ENCODE measurements at regions not wholly inside any gene's neighbourhood (a gene's known extent, or its start where the extent isn't known, plus 50 kb on each side); places are given as distances from the start of the nearest gene placed in this dataset.
"Not testable (repeated sequence)": the region's sequence is repeated elsewhere in the genome, so short reads cannot be mapped to it uniquely, and the experiment has no call there.

DNA sequence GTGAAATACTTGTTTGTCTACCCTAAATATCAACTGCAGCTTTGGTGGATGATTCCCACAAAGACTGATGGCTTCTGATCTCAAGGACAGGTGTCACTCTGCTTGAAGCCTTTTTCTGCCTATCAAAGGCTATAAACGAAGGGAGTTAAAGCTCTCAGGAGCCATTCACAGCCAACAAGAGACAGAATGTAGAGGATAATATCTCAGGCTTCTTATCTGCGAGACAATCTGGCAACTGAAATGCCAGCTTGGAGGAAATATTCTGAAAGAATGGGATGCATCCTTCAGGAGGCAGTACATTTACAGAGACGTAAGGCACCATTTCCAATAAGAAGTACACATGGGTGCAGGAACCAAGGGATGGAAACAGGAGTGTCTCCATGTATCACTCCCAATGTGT lies 549.4 kb downstream of the GPAM start:
- H3K79me2 ChIP-seq (ENCODE audit: insufficient read depth, low read depth), result no peaks in the 10 kb centered on the region
- no peaks in the 10 kb centered on the region for H3K4me1 ChIP-seq (ENCODE audit: low read depth, poor library complexity, severe bottlenecking)
- no peak overlapping the region for H3K4me3 ChIP-seq (IDR thresholded peaks at IDR 0.05; ENCODE audit: insufficient read depth, low read depth, low read length)
- no peak overlapping the region for H3K4me2 ChIP-seq
- no peaks in the 10 kb centered on the region for H4K20me1 ChIP-seq (ENCODE audit: insufficient read depth)
- TF ChIP-seq, protein P1, sequence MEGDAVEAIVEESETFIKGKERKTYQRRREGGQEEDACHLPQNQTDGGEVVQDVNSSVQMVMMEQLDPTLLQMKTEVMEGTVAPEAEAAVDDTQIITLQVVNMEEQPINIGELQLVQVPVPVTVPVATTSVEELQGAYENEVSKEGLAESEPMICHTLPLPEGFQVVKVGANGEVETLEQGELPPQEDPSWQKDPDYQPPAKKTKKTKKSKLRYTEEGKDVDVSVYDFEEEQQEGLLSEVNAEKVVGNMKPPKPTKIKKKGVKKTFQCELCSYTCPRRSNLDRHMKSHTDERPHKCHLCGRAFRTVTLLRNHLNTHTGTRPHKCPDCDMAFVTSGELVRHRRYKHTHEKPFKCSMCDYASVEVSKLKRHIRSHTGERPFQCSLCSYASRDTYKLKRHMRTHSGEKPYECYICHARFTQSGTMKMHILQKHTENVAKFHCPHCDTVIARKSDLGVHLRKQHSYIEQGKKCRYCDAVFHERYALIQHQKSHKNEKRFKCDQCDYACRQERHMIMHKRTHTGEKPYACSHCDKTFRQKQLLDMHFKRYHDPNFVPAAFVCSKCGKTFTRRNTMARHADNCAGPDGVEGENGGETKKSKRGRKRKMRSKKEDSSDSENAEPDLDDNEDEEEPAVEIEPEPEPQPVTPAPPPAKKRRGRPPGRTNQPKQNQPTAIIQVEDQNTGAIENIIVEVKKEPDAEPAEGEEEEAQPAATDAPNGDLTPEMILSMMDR (conservative IDR thresholded peaks at IDR 0.05; ENCODE audit: low read depth, low read length), result no peak
- no peak overlapping the region for H2AFZ ChIP-seq (ENCODE audit: low read depth)
- H3K27ac ChIP-seq, result no peak overlapping the region
- H3K9ac ChIP-seq, result no peak overlapping the region
- no peaks in the 10 kb centered on the region for H3K36me3 ChIP-seq (ENCODE audit: insufficient read depth)
- no peaks in the 10 kb centered on the region for H3K27me3 ChIP-seq (ENCODE audit: insufficient read depth, low read depth)

DNA sequence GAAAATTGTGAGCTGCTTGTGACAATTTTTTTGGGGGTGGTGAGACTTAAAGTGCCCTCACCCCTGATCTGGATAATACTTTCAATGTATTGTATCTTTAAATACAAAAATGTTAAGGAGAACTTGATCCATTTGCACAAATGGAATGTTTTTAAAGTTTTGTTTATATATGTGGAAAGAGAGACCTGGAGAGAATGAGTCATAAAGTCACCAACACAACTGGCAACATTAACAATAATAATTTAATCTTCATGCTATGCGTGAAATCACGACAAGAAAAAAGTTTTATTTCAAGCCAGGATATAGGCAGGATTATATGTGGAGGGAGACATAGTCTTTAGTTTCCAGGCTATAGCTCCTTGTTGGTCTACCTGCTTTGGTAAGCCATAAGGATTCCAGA lies 537.5 kb downstream of the GPAM start:
- H3K27ac ChIP-seq, result no peak overlapping the region
- H4K20me1 ChIP-seq (ENCODE audit: insufficient read depth), result no peaks in the 10 kb centered on the region
- H3K9ac ChIP-seq, result no peak overlapping the region
- no peak overlapping the region for H3K4me2 ChIP-seq
- no peak overlapping the region for H2AFZ ChIP-seq (ENCODE audit: low read depth)
- no peaks in the 10 kb centered on the region for H3K4me1 ChIP-seq (ENCODE audit: low read depth, poor library complexity, severe bottlenecking)
- H3K27me3 ChIP-seq (ENCODE audit: insufficient read depth, low read depth), result no peaks in the 10 kb centered on the region
- no peaks in the 10 kb centered on the region for H3K79me2 ChIP-seq (ENCODE audit: insufficient read depth, low read depth)
- no peak overlapping the region for H3K4me3 ChIP-seq (IDR thresholded peaks at IDR 0.05; ENCODE audit: insufficient read depth, low read depth, low read length)
- TF ChIP-seq, protein P1 (conservative IDR thresholded peaks at IDR 0.05; ENCODE audit: low read depth, low read length), result no peak
- H3K36me3 ChIP-seq (ENCODE audit: insufficient read depth), result no peaks in the 10 kb centered on the region

DNA sequence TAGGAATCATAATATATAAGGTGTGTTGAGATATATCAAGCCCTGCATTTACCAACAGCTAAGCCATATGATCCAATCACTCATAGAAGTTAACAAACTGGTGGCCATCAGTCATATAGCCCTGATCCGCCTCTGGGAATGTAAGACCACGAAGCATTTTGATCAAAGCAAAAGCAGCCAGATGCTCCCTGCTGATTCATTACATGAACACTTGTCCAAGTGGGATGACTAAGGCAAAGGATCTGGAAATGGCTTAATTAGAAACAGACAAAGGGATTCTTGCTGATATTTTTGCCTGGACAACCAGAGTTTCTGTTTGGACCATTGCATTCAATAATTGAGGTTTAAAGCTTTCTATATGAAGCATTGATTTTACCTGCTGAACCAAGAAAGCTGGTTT lies 535.5 kb downstream of the GPAM start:
- Histone ChIP-seq H3K4me1 (ENCODE audit: low read depth, poor library complexity, severe bottlenecking) (no peaks in the 10 kb centered on the region), H4K20me1 (ENCODE audit: insufficient read depth) (no peaks in the 10 kb centered on the region), H3K4me3 (IDR thresholded peaks at IDR 0.05; ENCODE audit: insufficient read depth, low read depth, low read length) (no peak overlapping the region), H2AFZ (ENCODE audit: low read depth) (no peak overlapping the region), H3K27ac (no peak overlapping the region), H3K79me2 (ENCODE audit: insufficient read depth, low read depth) (no peaks in the 10 kb centered on the region), H3K27me3 (ENCODE audit: insufficient read depth, low read depth) (no peaks in the 10 kb centered on the region), H3K4me2 (no peak overlapping the region), H3K36me3 (ENCODE audit: insufficient read depth) (no peaks in the 10 kb centered on the region), H3K9ac (no peak overlapping the region)
- TF ChIP-seq, protein P1 (conservative IDR thresholded peaks at IDR 0.05; ENCODE audit: low read depth, low read length), result no peak

DNA sequence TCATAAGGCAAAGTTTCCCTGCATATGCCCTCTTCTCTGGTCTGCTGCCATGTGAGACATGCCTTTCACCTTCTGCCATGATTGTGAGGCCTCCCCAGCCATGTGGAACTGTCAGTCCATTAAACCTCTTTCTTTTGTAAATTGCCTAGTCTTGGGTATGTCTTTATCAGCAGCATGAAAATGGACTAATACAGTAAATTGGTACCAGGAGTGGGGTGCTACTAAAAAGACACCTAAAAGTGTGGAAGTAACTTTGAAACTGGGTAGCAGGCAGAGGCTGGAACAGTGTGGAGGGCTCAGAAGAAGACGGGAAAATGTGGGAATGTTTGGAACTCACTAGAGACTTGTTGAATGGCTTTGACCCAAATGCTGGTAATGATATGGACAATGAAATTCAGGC lies 534.5 kb downstream of the GPAM start:
- H2AFZ ChIP-seq (ENCODE audit: low read depth), result not testable (repeated sequence)

DNA sequence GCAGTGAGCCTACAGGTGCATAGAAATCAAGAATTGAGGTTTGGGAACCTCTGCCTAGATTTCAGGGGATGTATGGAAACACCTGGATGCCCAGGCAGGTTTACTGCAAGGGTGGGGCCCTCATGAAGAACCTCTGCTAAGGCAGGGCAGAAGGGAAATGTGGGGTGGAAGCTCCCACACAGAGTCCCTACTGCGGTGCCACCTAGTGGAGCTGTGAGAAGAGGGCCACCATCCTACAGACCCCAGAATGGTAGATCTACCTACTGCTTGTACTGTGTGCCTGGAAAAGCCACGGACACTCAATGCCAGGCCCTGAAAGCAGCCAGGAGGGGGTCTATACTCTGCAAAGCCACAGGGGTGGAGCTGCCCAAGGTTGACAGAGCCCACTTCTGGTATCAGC lies 533.5 kb downstream of the GPAM start:
- Histone ChIP-seq H3K27me3 (ENCODE audit: insufficient read depth, low read depth) (no peaks in the 10 kb centered on the region), H3K4me1 (ENCODE audit: low read depth, poor library complexity, severe bottlenecking) (no peaks in the 10 kb centered on the region), H2AFZ (ENCODE audit: low read depth) (no peak overlapping the region), H3K9ac (no peak overlapping the region), H3K4me3 (IDR thresholded peaks at IDR 0.05; ENCODE audit: insufficient read depth, low read depth, low read length) (no peak overlapping the region), H4K20me1 (ENCODE audit: insufficient read depth) (no peaks in the 10 kb centered on the region), H3K27ac (no peak overlapping the region), H3K79me2 (ENCODE audit: insufficient read depth, low read depth) (no peaks in the 10 kb centered on the region), H3K4me2 (no peak overlapping the region), H3K36me3 (ENCODE audit: insufficient read depth) (no peaks in the 10 kb centered on the region)
- TF ChIP-seq, protein P1 (conservative IDR thresholded peaks at IDR 0.05; ENCODE audit: low read depth, low read length), result no peak

More for the DNA sequence above, 534.5 kb downstream of the GPAM start:
- H3K27ac ChIP-seq; H3K9ac ChIP-seq; H3K4me2 ChIP-seq; H3K79me2 ChIP-seq (ENCODE audit: insufficient read depth, low read depth); H3K36me3 ChIP-seq (ENCODE audit: insufficient read depth); H3K27me3 ChIP-seq (ENCODE audit: insufficient read depth, low read depth); H4K20me1 ChIP-seq (ENCODE audit: insufficient read depth); H3K4me3 ChIP-seq (IDR thresholded peaks at IDR 0.05; ENCODE audit: insufficient read depth, low read depth, low read length); H3K4me1 ChIP-seq (ENCODE audit: low read depth, poor library complexity, severe bottlenecking): not testable (repeated sequence)

Measured in KMS-11 (cell line).